ENCODE measurements at regions not wholly inside any gene's neighbourhood (a gene's known extent, or its start where the extent isn't known, plus 50 kb on each side); places are given as distances from the start of the nearest gene placed in this dataset.

DNA sequence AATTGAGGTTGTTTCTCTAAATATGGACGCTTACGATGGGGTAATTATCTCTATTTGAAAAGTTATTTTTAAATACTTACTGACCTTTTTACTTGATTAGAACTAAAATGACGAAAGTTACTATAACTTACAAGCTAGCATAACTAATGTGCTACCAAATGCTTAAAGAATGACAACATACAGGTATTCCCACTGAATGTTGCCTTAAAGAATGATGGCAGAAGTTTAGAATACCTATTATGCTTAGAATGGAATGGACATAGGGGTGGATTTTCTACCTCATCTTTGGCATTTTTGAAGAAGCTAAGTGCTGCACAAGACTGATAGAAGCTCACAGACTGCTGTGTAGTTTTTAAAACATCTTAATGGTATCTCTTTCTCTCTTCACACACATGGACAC is 284.8 kb downstream of the THBS2 start:
- ATAC-seq (ENCODE audit: low read depth): no peak
- H3K4me1 ChIP-seq (ENCODE audit: insufficient read depth, poor library complexity, severe bottlenecking): no peaks in the 10 kb centered on the region
- no peak overlapping the region for H3K27ac ChIP-seq (ENCODE audit: poor library complexity, severe bottlenecking)
- TF ChIP-seq, protein P1, sequence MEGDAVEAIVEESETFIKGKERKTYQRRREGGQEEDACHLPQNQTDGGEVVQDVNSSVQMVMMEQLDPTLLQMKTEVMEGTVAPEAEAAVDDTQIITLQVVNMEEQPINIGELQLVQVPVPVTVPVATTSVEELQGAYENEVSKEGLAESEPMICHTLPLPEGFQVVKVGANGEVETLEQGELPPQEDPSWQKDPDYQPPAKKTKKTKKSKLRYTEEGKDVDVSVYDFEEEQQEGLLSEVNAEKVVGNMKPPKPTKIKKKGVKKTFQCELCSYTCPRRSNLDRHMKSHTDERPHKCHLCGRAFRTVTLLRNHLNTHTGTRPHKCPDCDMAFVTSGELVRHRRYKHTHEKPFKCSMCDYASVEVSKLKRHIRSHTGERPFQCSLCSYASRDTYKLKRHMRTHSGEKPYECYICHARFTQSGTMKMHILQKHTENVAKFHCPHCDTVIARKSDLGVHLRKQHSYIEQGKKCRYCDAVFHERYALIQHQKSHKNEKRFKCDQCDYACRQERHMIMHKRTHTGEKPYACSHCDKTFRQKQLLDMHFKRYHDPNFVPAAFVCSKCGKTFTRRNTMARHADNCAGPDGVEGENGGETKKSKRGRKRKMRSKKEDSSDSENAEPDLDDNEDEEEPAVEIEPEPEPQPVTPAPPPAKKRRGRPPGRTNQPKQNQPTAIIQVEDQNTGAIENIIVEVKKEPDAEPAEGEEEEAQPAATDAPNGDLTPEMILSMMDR (IDR thresholded peaks at IDR 0.05; ENCODE audit: poor library complexity, severe bottlenecking): no peak
- H3K9me3 ChIP-seq (ENCODE audit: severe bottlenecking): no peaks in the 10 kb centered on the region
- H3K36me3 ChIP-seq (ENCODE audit: low read depth): no peaks in the 10 kb centered on the region
- no peaks in the 10 kb centered on the region for H3K27me3 ChIP-seq (ENCODE audit: insufficient read depth, poor library complexity, severe bottlenecking)
- DNase-seq (ENCODE audit: low spot score): no peak
- no peak overlapping the region for H3K4me3 ChIP-seq (ENCODE audit: severe bottlenecking)

DNA sequence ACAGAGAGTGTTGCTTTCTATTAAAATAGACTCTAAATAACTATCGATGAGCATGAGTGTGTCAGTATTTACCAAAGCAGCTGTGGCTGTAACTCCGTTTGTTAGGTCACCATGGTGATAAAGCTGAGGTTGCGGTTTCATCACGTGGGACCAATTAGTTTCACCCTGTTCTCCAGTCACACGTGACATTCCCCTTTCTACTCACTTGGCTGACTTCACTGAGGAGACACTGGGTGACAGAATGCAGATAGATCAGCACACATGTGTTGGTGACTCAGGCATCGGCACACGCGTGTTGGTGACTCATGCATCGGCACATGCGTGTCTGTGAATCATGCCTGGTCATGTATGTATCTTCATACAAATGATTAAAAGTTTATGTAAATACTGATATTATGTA is 285.4 kb downstream of the THBS2 start:
- ATAC-seq (ENCODE audit: low read depth) (peak; percentile 45; the same call in 2 of the 3 replicates), DNase-seq (ENCODE audit: low spot score) (no peak)
- no peaks in the 10 kb centered on the region for H3K27me3 ChIP-seq (ENCODE audit: insufficient read depth, poor library complexity, severe bottlenecking)
- no peaks in the 10 kb centered on the region for H3K4me1 ChIP-seq (ENCODE audit: insufficient read depth, poor library complexity, severe bottlenecking)
- no peaks in the 10 kb centered on the region for H3K9me3 ChIP-seq (ENCODE audit: severe bottlenecking)
- H3K36me3 ChIP-seq (ENCODE audit: low read depth): no peaks in the 10 kb centered on the region
- TF ChIP-seq, protein P1 (IDR thresholded peaks at IDR 0.05; ENCODE audit: poor library complexity, severe bottlenecking): no peak
- no peak overlapping the region for H3K27ac ChIP-seq (ENCODE audit: poor library complexity, severe bottlenecking)
- H3K4me3 ChIP-seq (ENCODE audit: severe bottlenecking): no peak overlapping the region

DNA sequence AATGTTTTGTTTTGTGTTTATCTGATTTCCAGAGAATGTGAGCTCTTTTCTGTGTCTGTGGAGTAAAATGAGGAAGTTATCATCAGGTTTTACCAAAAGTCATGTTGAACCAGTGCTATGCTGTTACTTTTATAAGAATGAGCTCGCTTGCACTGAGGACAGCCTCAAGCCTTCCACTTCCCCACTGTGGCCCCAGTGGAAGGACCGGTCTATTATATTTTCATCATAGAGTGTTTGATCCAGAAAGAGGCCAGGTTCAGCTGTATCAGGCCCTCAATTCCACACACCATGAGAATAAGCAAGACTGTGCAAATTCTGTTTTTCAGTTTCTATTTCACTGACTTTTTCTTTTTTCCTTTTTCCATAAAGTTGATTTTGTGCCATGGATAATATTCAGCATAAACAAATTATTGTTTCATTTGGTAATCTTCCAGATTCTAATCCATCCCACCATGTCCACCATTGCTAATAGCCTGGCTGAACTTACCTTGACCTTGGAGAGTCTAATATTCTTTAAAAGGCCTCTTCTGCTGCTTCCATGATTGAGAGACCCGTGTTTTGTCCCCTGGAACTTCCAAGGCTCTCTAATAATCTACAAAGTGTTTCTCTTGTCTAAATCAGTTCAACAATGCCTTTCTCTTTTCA is 286.2 kb downstream of the THBS2 start:
- TF ChIP-seq, protein P1 (IDR thresholded peaks at IDR 0.05; ENCODE audit: poor library complexity, severe bottlenecking): no peak
- ATAC-seq (ENCODE audit: low read depth): no peak
- H3K27ac ChIP-seq (ENCODE audit: poor library complexity, severe bottlenecking): no peak overlapping the region

DNA sequence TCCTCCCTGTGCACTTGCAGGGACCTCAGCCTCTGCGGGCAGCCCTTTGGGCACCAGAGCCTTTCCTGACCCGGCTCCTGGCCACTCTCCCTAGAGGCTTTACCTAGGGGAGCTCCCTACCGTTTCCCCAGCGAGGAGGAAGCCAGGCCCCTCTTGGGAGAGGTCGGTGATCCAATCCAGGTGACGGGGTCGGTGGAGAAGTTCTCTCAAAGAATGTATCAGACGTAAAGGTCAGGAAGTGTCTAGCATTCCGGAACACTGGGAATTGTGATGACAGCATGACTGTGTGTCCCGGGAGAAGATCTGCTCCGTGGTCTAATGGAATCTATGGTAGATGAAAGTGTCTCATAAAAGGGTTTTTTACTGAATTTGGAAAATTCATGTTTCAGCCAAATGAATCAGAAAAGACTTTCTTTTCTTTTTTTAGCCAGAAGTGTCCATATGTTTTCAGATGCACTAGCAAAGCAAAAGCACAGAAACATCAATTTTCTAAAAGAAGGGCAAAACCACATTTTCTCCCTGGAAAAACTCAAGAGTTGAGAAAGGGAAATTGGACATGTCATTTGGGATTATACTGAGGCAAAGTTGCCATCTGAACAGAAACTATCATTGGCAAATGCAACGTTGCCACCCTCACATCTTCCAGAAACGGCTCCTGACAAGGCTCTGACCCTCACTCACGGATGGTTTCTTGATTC is 289.4 kb downstream of the THBS2 start:
- Histone ChIP-seq H3K9me3 (ENCODE audit: severe bottlenecking) (no peaks in the 10 kb centered on the region), H3K4me3 (ENCODE audit: severe bottlenecking) (no peak overlapping the region), H3K36me3 (ENCODE audit: low read depth) (no peaks in the 10 kb centered on the region), H3K27me3 (ENCODE audit: insufficient read depth, poor library complexity, severe bottlenecking) (no peaks in the 10 kb centered on the region), H3K27ac (ENCODE audit: poor library complexity, severe bottlenecking) (no peak overlapping the region), H3K4me1 (ENCODE audit: insufficient read depth, poor library complexity, severe bottlenecking) (no peaks in the 10 kb centered on the region)
- no peak for DNase-seq (ENCODE audit: low spot score)
- TF ChIP-seq, protein P1 (IDR thresholded peaks at IDR 0.05; ENCODE audit: poor library complexity, severe bottlenecking): no peak
- no peak for ATAC-seq (ENCODE audit: low read depth)

More for the DNA sequence above, 286.2 kb downstream of the THBS2 start:
- no peak for DNase-seq (ENCODE audit: low spot score)
- H3K4me1 ChIP-seq (ENCODE audit: insufficient read depth, poor library complexity, severe bottlenecking): no peaks in the 10 kb centered on the region
- no peak overlapping the region for H3K4me3 ChIP-seq (ENCODE audit: severe bottlenecking)
- no peaks in the 10 kb centered on the region for H3K9me3 ChIP-seq (ENCODE audit: severe bottlenecking)
- no peaks in the 10 kb centered on the region for H3K36me3 ChIP-seq (ENCODE audit: low read depth)
- no peaks in the 10 kb centered on the region for H3K27me3 ChIP-seq (ENCODE audit: insufficient read depth, poor library complexity, severe bottlenecking)

DNA sequence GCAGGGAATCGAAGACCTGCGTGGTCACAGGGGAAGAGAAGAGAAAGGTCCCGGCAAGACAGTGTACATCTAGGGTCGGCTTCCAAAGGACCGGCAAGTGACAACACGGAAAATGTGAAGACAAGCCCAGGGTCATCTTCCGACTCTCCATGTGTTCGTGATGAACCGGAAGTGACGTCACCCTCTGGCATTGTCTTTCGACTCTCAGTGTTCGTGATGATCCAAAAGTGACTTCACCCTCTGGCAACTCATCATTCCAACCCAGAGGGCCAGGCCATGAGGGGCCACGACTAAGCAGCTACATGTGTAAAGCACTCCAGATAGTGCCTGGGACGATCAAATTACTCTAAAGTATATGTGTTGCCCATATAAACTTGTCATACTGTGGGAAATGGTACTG is 290.8 kb downstream of the THBS2 start:
- Histone ChIP-seq H3K4me1 (ENCODE audit: insufficient read depth, poor library complexity, severe bottlenecking) (no peaks in the 10 kb centered on the region), H3K4me3 (ENCODE audit: severe bottlenecking) (no peak overlapping the region), H3K27ac (ENCODE audit: poor library complexity, severe bottlenecking) (no peak overlapping the region), H3K27me3 (ENCODE audit: insufficient read depth, poor library complexity, severe bottlenecking) (no peaks in the 10 kb centered on the region), H3K36me3 (ENCODE audit: low read depth) (no peaks in the 10 kb centered on the region), H3K9me3 (ENCODE audit: severe bottlenecking) (no peaks in the 10 kb centered on the region)
- TF ChIP-seq, protein P1 (IDR thresholded peaks at IDR 0.05; ENCODE audit: poor library complexity, severe bottlenecking): no peak
- DNase-seq (ENCODE audit: low spot score) (no peak), ATAC-seq (ENCODE audit: low read depth) (no peak)

Measured in RWPE2 (cell line).